KOPT-K1 (cell line): ENCODE measurements at regions not wholly inside any gene's neighbourhood (a gene's known extent, or its start where the extent isn't known, plus 50 kb on each side); places are given as distances from the start of the nearest gene placed in this dataset.

Experiments
- H3K27ac ChIP-seq: fragments of 200-600 bp; sonication (generic); 2 replicates; pipeline ENCODE4 v1.5.1; 2016; ENCODE audit warnings: antibody characterized with exemption, mild to moderate bottlenecking, low read depth, low read length; ENCODE audit not compliant: poor library complexity, severe bottlenecking
- H3K36me3 ChIP-seq: fragments of 200-600 bp; sonication (generic); 2 replicates; pipeline ENCODE4 v1.5.1; 2017; ENCODE audit warnings: antibody characterized with exemption, mild to moderate bottlenecking, low read length, moderate library complexity; ENCODE audit not compliant: insufficient read depth
- H3K9me3 ChIP-seq: fragments of 200-600 bp; sonication (generic); 2 replicates; pipeline ENCODE4 v1.5.1; 2017; ENCODE audit warnings: antibody characterized with exemption, low read length, mild to moderate bottlenecking; ENCODE audit not compliant: insufficient read depth, poor library complexity, severe bottlenecking

DNA sequence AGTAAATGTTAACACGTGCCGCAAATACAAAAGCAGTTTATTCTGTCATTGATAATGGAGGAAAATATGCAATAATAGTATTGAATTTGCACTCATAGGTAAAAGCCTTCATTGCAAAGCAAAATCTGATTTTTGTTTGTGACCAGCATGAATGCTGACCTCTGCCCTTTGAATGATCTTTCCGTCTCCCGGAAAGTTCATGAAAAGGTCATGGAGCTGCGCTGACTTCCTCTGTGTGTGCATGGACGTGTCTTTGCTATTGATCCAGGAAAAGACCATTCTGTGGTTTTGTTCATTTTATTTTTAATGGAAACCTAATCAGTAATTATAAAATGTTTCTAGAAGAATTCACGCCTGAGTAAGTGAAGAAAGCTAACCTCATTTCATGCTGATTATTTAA, 320.0 kb downstream of the MTX2 start:
- no peak overlapping the region for H3K27ac ChIP-seq
- no peaks in the 10 kb centered on the region for H3K9me3 ChIP-seq
- no peaks in the 10 kb centered on the region for H3K36me3 ChIP-seq

DNA sequence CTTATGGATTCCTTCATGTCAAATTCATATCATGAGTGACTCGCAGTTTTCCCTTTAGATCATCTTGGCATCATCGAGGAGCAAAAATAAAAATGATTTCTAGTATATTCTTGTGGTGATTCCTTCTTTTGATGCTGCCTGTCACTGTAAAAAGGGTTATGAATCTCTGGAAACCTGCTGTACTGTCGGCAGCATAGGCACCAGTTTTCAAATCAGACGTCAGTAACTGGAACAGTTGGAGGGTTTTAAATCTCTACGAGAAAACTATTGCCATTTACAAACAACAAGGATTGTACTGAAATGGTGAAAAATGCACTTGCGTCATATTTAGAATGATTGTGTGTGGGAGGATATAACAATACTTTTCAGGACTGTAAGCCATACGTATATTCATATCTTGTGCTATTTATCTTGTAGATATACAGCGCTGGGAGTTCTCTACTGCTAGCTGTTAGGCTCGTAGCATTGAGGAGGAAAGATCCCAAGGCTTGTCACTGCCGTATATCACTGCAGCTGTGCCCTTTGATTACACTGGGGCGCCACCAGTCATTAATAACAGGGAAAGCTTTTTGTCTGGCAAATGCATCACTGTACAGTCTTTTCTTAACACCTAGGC, 320.7 kb downstream of the MTX2 start:
- H3K27ac ChIP-seq, result no peak overlapping the region
- H3K9me3 ChIP-seq, result no peaks in the 10 kb centered on the region
- no peaks in the 10 kb centered on the region for H3K36me3 ChIP-seq

DNA sequence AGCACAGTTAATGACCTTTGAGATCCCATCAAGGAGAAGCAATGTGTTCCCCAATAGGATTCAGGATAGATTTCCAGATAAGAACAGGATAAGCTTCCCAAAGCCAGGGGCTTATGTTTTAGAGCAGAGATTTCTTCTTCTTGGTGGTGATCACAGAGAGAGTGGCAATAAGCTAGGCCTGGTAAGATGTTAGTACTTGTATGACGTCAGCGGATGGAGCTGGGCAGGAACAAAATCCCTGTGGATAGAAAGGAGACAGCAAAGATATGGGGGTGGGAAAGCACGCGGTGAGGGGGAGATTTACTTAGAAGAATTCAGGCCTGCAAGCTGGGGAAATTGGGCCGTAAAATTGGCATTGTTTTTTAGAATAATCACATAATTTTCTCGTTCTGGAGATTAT, 323.0 kb downstream of the MTX2 start:
- Histone ChIP-seq H3K27ac (no peak overlapping the region), H3K9me3 (no peaks in the 10 kb centered on the region), H3K36me3 (no peaks in the 10 kb centered on the region)

DNA sequence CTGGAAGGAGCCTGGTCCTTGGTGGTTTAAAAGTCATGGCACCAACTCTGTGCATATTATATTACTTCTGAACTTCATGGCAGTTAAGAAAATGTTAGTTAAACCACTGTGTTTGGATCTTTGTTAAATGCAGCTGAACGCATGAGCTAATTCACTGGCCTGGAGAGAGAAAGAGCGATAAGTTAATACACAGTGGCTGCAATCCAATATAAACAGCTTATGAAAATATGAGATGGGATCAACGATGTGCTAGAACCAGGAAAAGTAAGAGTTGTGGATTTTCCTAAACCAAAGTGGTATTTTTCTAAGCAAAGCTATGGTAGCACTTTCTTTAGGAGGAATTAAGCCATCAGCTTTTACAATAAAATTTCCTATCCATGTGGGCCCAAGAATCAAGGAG, 326.7 kb downstream of the MTX2 start:
- H3K36me3 ChIP-seq, result no peaks in the 10 kb centered on the region
- no peak overlapping the region for H3K27ac ChIP-seq
- H3K9me3 ChIP-seq, result no peaks in the 10 kb centered on the region

DNA sequence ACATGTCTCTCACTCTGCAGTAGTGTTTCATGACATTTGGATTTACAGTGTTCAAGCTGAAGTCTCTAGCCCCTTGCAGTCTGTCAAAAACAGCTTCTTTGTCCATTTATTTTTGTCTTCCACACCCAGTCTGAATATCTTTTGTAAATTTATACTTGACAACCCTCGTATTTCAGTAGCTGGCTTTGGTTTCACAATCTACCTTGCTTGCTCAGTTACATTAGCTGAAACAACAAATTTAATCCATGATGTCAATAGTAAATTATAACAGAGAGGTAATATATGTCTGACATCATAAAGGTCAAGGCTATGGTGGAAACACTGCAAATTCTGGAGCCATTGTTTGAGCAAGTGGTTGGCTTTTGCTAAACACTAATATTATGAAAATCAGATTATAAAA, 328.7 kb downstream of the MTX2 start:
- Histone ChIP-seq H3K9me3 (no peaks in the 10 kb centered on the region), H3K27ac (no peak overlapping the region), H3K36me3 (no peaks in the 10 kb centered on the region)

DNA sequence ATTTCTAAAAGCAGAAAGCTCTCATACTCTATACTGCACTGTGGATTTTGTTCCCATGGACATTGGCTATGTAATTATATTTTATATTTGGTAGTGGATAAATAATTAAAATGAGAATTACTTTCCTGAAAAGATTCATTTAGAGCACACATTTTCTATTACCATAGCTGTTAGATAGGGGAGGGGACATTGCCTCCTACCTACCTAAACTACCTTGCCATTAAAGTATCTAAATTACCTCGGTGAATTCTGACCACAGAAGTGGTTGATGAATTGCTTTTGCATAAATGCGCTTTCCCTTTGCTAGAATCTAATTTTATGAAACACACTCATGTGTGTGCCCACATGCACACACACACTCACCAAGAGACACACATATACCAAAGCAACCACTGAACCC, 329.1 kb downstream of the MTX2 start:
- no peaks in the 10 kb centered on the region for H3K36me3 ChIP-seq
- H3K9me3 ChIP-seq, result no peaks in the 10 kb centered on the region
- H3K27ac ChIP-seq, result no peak overlapping the region

DNA sequence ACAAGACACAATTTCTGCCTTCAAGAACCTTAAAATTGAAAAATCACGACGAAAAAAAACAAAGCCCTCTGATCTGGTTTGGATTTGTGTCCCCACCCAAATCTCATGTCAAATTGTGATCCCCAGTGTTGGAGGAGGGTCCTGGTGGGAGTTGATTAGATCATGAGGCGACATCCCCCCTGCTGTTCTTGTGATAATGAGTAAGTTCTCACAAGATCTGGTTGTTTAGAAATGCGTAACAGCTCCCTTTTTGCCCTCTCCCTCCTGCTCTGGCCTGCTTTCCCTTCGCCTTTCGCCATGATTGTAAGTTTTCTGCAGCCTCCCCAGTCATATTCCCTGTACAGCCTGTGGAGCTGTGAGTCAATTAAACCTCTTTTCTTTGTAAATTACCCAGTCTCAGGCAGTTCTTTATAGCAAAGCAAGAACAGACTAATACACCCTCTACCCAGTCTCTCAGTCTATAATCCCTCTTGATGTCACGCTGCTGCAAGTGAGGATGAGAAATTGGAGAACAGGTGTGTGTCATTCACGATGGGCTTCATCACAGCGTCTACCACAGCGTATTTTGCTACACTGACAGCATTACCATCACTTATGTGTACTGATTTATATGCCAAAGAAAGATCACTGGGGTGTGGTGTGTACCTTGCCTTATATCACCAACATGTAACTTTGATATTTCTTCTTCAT, 330.7 kb downstream of the MTX2 start:
- H3K36me3 ChIP-seq, result no peaks in the 10 kb centered on the region
- H3K27ac ChIP-seq, result no peak overlapping the region
- H3K9me3 ChIP-seq, result no peaks in the 10 kb centered on the region

DNA sequence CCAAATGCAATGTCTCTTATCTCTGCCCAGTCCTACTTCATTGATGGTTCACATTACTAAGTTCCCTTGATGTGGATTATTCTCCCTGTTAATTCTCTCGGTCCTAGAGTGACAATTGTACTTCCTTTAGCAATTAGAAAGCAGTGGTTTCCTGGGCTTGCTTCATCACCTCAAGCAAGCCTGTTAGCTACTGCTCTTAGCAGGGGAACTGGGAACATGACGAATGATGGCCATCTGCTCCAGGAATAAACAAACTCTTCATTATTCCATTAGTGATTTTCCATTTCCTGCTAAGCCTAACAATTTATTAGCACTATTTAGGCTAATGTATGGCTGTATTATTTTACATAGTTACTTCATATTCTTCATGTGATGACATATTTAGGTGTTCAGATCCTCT, 331.8 kb downstream of the MTX2 start:
- Histone ChIP-seq H3K27ac (no peak overlapping the region), H3K9me3 (no peaks in the 10 kb centered on the region), H3K36me3 (no peaks in the 10 kb centered on the region)

DNA sequence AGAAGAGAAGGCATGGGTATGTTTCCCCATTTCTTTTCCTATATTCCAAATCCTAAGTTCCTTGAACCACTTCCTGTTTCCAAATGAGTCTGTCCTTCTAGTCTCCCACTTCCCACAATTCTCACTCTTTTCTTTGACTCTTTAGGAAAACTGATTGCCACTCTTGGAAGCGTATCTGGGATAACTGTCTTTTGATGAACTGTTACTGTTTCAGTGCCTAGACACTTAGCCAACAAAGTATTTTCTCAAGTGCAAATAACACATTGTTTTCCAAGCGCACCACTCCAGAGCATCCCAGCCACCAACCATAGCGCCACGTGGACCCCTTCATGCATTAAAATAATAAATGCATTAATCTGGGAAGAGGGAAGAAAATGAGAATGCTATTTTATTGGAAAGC, 342.8 kb downstream of the MTX2 start:
- Histone ChIP-seq H3K27ac (no peak overlapping the region), H3K36me3 (no peaks in the 10 kb centered on the region), H3K9me3 (no peaks in the 10 kb centered on the region)

DNA sequence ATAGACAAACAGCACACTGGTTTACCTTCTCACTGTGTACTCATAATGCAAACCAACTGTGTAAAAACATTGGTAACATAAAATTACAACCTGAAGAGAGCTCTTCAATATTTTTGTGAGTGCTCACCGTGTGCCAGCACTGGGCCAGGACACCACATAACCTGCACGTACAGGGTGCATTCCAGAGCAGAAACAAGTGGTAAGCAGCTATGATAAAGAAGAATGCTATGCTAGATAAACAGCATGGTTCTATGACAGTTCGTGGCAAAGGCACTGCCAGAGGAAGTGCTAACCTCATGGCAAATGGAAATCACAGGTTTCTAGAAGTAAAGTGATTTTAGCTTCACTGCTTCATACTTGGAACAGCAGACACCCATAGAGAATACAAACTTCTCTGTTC, 343.5 kb downstream of the MTX2 start:
- H3K36me3 ChIP-seq, result no peaks in the 10 kb centered on the region
- no peak overlapping the region for H3K27ac ChIP-seq
- H3K9me3 ChIP-seq, result no peaks in the 10 kb centered on the region

DNA sequence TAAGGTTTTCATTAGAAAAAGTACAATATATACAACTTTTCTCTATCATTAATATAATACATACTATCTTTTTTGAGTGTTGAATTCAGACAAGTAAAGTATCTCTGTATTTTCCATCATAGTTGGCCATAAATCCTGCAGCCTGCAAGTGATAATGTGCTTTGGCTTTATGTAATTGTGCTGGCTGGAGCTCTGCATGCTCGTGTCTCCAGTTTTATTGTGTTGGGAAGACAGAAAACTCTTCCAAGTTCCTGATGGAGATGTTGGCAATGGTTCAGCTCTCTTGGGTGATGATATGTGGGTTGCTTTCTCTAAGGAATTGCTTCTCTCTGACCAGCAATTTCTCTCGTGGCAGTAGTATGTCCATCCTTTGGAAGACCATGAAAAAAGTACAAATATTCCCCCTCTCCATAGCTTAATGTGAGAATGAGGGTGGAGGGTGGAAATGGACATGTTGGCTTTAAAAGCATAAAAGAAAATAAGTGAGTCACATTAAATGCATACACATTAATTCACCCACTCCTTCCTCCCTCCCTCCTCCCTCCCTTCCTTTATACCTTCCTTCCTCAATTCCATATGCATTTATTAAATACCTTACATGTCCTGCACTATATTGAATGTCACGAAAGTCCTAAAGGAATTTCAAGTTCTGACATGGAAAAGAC, 344.2 kb downstream of the MTX2 start:
- H3K9me3 ChIP-seq, result no peaks in the 10 kb centered on the region
- H3K36me3 ChIP-seq, result no peaks in the 10 kb centered on the region
- H3K27ac ChIP-seq, result no peak overlapping the region

DNA sequence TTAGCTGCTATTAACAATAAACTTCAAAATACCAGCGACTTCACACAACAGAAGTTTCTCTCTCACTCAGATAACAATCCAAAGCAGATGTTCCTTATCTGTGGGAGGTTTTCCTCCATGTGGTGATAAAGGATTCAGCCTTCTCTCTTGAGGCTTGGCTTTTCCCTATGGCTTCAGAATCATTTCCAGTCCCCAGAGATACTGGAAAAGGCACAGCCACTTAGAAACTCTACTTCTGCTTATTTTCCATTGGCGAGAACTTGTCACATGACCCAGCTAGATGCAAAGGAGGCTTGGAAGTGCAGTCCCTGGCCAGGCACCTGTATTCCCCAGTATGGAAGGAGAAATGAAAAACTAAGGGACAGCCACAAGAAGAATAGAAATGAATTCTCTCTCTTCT, 344.8 kb downstream of the MTX2 start:
- no peaks in the 10 kb centered on the region for H3K9me3 ChIP-seq
- no peaks in the 10 kb centered on the region for H3K36me3 ChIP-seq
- no peak overlapping the region for H3K27ac ChIP-seq

DNA sequence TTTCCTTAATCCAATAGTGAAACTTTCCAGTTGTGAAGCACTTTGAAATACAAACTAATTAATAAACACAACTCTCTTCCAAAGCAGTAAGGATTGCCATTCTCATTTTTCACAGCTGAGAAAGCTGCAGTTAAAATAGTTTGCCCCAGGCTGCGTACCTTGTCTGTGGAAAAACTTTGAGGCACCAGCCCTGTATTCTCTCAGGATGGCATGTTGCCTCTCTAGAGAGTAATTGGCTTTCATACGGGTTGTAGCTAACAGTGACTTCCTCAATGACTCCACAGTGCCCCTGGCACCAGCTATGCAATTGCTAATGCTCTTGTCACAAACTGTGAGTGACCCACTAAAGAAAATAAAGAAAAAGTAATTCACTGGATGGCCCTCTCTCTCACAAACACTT, 345.7 kb downstream of the MTX2 start:
- Histone ChIP-seq H3K27ac (no peak overlapping the region), H3K9me3 (no peaks in the 10 kb centered on the region), H3K36me3 (no peaks in the 10 kb centered on the region)

DNA sequence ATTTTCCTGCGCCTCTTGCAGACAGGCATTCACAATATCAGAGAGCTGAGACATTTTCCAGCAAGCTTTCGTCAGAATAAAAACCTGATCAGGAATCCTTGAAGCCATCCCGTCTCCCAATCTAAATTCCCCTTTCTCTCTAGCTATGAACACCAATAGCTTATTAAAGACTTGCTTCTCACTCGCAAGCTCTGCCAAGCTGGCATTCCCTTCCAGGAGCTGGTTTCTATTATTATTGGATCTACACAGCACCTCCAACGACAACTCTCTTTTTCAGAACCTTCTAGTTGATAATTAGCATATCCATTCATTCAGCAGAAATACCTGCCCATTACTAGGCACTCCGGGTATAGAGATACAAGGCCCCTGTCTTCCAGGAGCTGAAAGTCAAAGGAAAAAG, 350.3 kb downstream of the MTX2 start:
- Histone ChIP-seq H3K36me3 (no peaks in the 10 kb centered on the region), H3K27ac (no peak overlapping the region), H3K9me3 (no peaks in the 10 kb centered on the region)

DNA sequence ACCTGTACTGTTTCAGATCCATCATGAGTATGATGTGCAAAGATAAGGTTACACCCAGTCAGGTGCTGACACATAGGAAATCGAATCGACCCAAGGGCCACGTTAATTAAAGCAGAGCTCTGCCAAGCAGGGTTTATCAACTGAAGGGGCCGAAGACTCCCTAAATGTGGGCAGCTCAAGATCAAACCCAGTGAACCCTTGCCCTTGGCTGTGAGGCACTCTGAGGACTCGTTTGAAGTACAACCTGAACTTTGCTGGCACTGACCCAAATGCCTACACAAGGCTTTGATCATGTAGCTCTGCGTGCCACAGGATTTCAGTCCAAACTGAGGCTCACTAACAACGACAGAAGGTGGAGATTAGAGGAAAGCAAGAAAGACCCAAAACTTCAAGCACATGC, 352.1 kb downstream of the MTX2 start:
- H3K36me3 ChIP-seq, result no peaks in the 10 kb centered on the region
- no peak overlapping the region for H3K27ac ChIP-seq
- H3K9me3 ChIP-seq, result no peaks in the 10 kb centered on the region

DNA sequence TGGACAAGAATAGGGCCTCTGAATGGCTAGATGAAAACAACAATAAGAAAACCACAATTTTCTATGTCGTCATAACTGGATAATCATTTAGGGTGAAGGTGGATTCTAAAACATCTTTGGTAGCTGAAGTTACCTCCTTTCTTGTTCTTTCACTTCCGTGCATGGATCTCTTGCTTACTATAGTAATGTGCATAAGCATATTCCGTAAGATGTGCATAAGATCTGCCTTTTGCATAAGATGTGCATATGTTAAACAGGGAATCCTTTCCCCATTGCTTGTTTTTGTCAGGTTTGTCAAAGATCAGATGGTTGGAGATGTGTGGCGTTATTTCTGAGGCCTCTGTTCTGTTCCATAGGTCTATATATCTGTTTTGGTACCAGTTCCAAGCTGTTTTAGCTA, 353.6 kb downstream of the MTX2 start:
- H3K9me3 ChIP-seq, result no peaks in the 10 kb centered on the region
- no peaks in the 10 kb centered on the region for H3K36me3 ChIP-seq
- no peak overlapping the region for H3K27ac ChIP-seq
